ENCODE measurements at regions not wholly inside any gene's neighbourhood (a gene's known extent, or its start where the extent isn't known, plus 50 kb on each side); places are given as distances from the start of the nearest gene placed in this dataset.

GRCh38 chr11:24238771-24239645 lies 257.8 kb upstream of the LUZP2 start:
- TF ChIP-seq CTCF (IDR thresholded peaks at IDR 0.05; ENCODE audit: insufficient read depth, low read depth, low read length): no peak
- DNase-seq (ENCODE audit: low read depth): peak; percentile 5

GRCh38 chr11:24239930-24240329 lies 256.9 kb upstream of the LUZP2 start:
- no peak for DNase-seq (ENCODE audit: low read depth)
- no peak for TF ChIP-seq CTCF (IDR thresholded peaks at IDR 0.05; ENCODE audit: insufficient read depth, low read depth, low read length)
- no peak overlapping the region for H3K4me3 ChIP-seq (ENCODE audit: low read depth, low read length)

More at GRCh38 chr11:24238771-24239645, 257.8 kb upstream of the LUZP2 start:
- H3K4me3 ChIP-seq (ENCODE audit: low read depth, low read length): no peak overlapping the region

- no peak overlapping the region for H3K4me3 ChIP-seq (ENCODE audit: low read depth, low read length)
- no peak for TF ChIP-seq CTCF (IDR thresholded peaks at IDR 0.05; ENCODE audit: insufficient read depth, low read depth, low read length)
- DNase-seq (ENCODE audit: low read depth): no peak
Measured at GRCh38 chr11:24240496-24241175, 256.2 kb upstream of the LUZP2 start.

GRCh38 chr11:24246715-24247114 lies 250.1 kb upstream of the LUZP2 start:
- DNase-seq (ENCODE audit: low read depth): no peak
- TF ChIP-seq CTCF (IDR thresholded peaks at IDR 0.05; ENCODE audit: insufficient read depth, low read depth, low read length): no peak
- H3K4me3 ChIP-seq (ENCODE audit: low read depth, low read length): no peak overlapping the region

GRCh38 chr11:24247846-24248245 lies 249.0 kb upstream of the LUZP2 start:
- H3K4me3 ChIP-seq (ENCODE audit: low read depth, low read length): no peak overlapping the region
- no peak for DNase-seq (ENCODE audit: low read depth)
- no peak for TF ChIP-seq CTCF (IDR thresholded peaks at IDR 0.05; ENCODE audit: insufficient read depth, low read depth, low read length)

GRCh38 chr11:24249921-24250320 lies 246.9 kb upstream of the LUZP2 start:
- no peak for DNase-seq (ENCODE audit: low read depth)
- no peak for TF ChIP-seq CTCF (IDR thresholded peaks at IDR 0.05; ENCODE audit: insufficient read depth, low read depth, low read length)
- H3K4me3 ChIP-seq (ENCODE audit: low read depth, low read length): no peak overlapping the region
